NT2/D1 (cell line): ENCODE measurements at regions not wholly inside any gene's neighbourhood (a gene's known extent, or its start where the extent isn't known, plus 50 kb on each side); places are given as distances from the start of the nearest gene placed in this dataset.

Source experiments
- YY1 ChIP-seq: IDR thresholded peaks from 2 replicates; pipeline ENCODE4 v1.6.1; 2011; ENCODE audit not compliant: insufficient read length, insufficient read depth
- ZNF274 ChIP-seq: IDR thresholded peaks from 2 replicates; pipeline ENCODE4 v1.6.1; 2011; ENCODE audit warnings: mild to moderate bottlenecking, low read depth, low read length

DNA sequence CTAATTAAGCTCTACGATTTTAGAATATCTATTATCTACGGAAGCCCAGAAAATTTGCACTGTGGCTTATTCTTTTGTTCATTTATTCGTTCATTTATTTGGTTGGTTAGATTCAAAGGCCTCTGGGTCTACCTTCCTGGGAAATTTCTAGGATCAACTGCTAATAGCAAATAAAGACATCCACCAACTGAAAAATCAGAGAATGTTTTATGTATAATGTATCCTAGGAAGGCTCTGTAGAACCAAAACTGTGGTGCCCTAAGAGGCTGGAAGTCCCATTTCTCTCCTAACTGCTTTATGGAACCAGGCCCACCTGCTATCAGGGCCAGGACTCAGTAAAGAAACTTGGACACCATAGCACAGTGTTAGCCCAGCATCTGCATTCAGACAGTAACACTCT lies 923.4 kb upstream of the AUTS2 start:
- TF ChIP-seq ZNF274 (no peak), YY1 (no peak)
